ENCODE measurements at regions not wholly inside any gene's neighbourhood (a gene's known extent, or its start where the extent isn't known, plus 50 kb on each side); places are given as distances from the start of the nearest gene placed in this dataset.

GRCh38 chr1:83029916-83030315, 969.0 kb downstream of the TTLL7 start:
- DNase-seq (ENCODE audit: low read depth), result peak; percentile 74

GRCh38 chr1:83029050-83029449, 969.9 kb downstream of the TTLL7 start:
- DNase-seq (ENCODE audit: low read depth), result no peak

- no peak for DNase-seq (ENCODE audit: low read depth)
Measured at GRCh38 chr1:83028467-83028866, 970.5 kb downstream of the TTLL7 start.

- no peak for DNase-seq (ENCODE audit: low read depth)
Measured at GRCh38 chr1:83027511-83027910, 971.4 kb downstream of the TTLL7 start.

- DNase-seq (ENCODE audit: low read depth), result peak; percentile 35
Measured at GRCh38 chr1:83026745-83027144, 972.2 kb downstream of the TTLL7 start.

GRCh38 chr1:83024251-83024767, 974.6 kb downstream of the TTLL7 start:
- DNase-seq (ENCODE audit: low read depth), result no peak

GRCh38 chr1:83023212-83023611, 975.7 kb downstream of the TTLL7 start:
- DNase-seq (ENCODE audit: low read depth), result no peak

GRCh38 chr1:83022206-83022605, 976.7 kb downstream of the TTLL7 start:
- no peak for DNase-seq (ENCODE audit: low read depth)

GRCh38 chr1:83017701-83018100, 981.2 kb downstream of the TTLL7 start:
- DNase-seq (ENCODE audit: low read depth), result no peak

- DNase-seq (ENCODE audit: low read depth), result no peak
Measured at GRCh38 chr1:83017276-83017675, 981.7 kb downstream of the TTLL7 start.

- no peak for DNase-seq (ENCODE audit: low read depth)
Measured at GRCh38 chr1:83016354-83016849, 982.5 kb downstream of the TTLL7 start.

GRCh38 chr1:83015163-83015562, 983.8 kb downstream of the TTLL7 start:
- no peak for DNase-seq (ENCODE audit: low read depth)

- DNase-seq (ENCODE audit: low read depth), result no peak
Measured at GRCh38 chr1:83012950-83013349, 986.0 kb downstream of the TTLL7 start.

- DNase-seq (ENCODE audit: low read depth), result no peak
Measured at GRCh38 chr1:83011265-83011664, 987.7 kb downstream of the TTLL7 start.

GRCh38 chr1:83006271-83006670, 992.7 kb downstream of the TTLL7 start:
- no peak for DNase-seq (ENCODE audit: low read depth)

- DNase-seq (ENCODE audit: low read depth), result no peak
Measured at GRCh38 chr1:83000286-83000685, 998.6 kb downstream of the TTLL7 start.

- DNase-seq (ENCODE audit: low read depth), result no peak
Measured at GRCh38 chr1:82995951-82996350, 1003.0 kb downstream of the TTLL7 start.

GRCh38 chr1:82994616-82995263, 1004.2 kb downstream of the TTLL7 start:
- DNase-seq (ENCODE audit: low read depth), result no peak

- no peak for DNase-seq (ENCODE audit: low read depth)
Measured at GRCh38 chr1:82991569-82991968, 1007.4 kb downstream of the TTLL7 start.

GRCh38 chr1:82979593-82980236, 1019.2 kb downstream of the TTLL7 start:
- DNase-seq (ENCODE audit: low read depth), result no peak

- peak; percentile 32 for DNase-seq (ENCODE audit: low read depth)
Measured at GRCh38 chr1:82978461-82979324, 1020.2 kb downstream of the TTLL7 start.

- no peak for DNase-seq (ENCODE audit: low read depth)
Measured at GRCh38 chr1:82972841-82973553, 1025.9 kb downstream of the TTLL7 start.
